Activated CD4-positive, alpha-beta T cell treated with anti-CD3 and anti-CD28 coated beads for 1 hour (primary cell): ENCODE measurements at regions not wholly inside any gene's neighbourhood (a gene's known extent, or its start where the extent isn't known, plus 50 kb on each side); places are given as distances from the start of the nearest gene placed in this dataset.
"Not testable (repeated sequence)": the region's sequence is repeated elsewhere in the genome, so short reads cannot be mapped to it uniquely, and the experiment has no call there.

Experiments
- DNase-seq: peaks from one replicate; pipeline ENCODE4 v3.0.0-alpha.2; 2020

DNA sequence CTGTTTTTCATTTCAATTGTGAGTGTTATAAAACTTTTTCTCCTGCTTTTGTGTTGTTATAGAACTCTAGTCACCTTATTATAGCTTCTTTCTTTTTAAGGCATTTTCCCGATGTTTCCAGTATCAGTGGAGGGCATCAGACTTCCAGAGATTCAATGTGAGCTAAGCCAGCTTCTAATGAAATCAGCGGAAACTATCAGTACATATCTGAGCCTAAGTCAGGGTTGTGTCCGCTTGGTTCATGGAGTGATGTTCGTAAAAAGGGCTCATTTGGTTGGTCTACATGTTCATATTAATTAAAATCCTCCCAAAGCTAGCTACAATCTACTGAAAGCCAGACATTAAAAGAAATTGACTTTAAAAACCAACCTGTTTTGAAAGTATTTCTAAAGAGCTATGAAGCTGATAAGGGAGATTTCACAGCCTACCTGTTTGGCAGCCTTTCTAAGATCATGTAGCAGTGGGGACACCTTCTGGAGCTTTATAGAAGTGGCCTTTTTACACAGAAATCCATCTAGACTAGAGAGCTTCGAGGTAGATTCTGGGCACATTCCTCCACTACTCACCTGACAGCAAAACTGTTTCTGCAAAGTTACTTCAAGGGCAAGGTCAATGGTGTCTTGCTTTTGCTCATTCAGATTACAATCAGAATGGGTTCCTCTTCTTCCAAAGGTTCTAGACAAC lies 227.1 kb upstream of the NBPF12 start:
- not testable (repeated sequence) for DNase-seq

DNA sequence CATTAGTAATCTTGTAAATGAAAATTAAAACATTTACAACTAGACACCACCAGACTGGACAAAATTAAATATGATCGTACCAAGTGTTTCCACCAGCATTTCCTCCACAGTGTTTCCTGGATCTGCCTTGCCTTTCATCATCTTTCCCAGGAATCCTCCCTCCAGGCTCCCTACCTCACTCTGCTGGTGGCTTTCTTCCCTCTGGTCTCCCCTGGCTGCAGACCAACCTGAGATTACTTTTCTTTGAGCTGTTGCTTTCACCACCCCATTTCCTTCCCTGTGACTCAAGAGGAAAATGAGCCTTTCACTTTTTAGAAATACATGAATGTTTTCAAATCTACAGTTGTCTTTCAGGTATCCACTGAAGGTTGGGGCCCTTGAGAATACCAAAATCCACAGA lies 228.8 kb upstream of the NBPF12 start:
- DNase-seq: not testable (repeated sequence)

DNA sequence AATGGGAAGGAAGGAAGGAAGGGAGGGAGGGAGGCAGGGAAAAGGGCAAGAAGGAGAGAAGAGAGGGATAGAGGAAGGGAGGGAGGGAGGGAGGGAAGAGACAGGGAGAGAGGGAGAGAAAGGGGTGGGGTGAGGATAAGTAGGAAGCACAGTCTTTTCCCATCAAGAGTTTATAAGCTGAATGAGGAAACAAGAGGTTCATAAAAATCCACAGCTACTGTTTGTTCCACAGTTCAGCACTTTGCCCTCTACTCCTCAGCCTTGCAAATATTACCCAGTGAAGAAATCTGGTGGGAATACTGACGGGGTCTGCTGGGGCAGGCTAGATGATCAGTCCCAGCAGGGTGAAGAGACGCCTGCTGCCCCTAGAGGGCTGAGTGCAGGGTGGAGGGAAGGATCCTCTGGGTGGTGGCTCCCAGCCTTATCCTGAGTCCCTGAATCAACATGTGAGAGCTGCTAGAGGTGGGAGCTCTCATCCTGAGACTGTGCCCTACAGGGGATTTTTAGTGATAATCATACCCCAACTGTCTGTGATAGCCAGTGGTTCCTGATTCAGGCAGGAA lies 233.9 kb upstream of the NBPF12 start:
- DNase-seq: not testable (repeated sequence)

DNA sequence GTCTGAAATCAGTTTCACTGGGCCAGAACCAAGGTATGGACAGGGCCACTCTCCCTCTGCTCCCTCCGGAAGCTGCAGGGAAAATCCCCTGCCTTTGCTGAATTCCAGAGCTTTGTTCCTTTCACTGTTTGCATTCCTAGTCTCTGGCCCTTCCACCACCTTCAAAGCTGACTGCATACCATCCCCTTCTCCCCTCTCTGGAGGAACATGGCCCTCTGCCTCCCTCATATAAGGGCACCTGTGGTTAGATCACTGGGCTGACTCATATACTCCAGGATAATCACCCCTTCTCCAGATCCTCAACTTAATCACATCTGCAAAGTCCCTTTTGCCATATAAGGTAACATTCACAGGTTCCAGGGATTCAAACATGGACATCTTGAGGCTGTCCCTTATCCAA lies 236.8 kb upstream of the NBPF12 start:
- DNase-seq: not testable (repeated sequence)

DNA sequence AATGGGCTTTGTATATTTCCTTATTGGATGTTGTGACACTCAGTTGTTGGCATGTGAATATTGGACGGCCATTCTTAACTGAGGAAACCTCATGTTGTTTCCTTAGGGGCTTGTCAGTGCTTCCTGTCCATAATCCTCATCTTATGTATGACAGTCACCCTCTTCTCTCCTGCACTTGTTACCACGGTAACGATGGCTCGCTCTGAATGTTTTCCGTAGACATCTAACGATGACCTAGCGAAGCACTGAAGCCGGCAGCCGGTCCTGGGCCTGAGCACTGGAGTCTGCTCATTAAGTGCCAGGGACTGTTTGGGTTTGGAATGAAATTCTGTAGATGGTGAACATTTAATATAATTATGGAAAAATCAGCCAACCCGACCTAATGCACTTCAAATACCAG lies 242.7 kb upstream of the NBPF12 start:
- DNase-seq: not testable (repeated sequence)

DNA sequence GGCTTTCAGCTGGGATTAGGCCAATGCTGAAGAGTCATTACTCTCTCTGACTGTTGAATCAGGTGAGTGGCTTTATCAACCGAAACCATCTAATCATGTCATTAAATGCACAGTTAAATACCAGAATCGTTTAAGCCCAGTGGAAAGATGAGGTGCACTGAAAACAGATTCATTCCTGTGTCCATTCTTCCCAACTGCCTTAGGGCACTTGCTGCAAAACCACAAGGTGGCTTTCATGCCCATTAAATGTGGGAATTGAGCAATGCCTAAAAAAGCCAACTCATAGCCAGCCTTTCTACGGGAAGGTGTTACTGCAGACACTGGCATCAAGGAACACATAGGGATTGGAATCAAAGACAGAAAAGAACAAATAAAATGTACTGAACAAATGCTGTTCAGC lies 246.3 kb upstream of the NBPF12 start:
- not testable (repeated sequence) for DNase-seq

DNA sequence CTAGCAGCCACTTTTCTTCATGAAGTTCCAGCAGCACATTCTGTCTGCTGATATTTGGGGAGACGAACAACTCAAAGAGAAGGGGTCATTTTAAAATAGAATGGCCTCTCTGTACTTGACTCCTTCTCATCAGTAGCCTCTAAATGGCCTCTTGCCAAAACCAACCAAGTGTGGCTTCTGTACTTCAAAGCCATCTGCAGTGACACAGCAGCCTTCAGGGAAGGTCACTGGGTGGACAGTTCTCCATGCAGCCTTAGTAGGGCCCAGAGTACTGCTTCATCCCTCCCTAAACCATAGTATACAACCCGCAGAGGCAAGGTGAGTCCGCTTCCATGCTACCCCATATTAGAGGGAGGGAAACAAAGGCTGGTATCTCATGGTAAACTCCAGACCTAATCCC lies 249.2 kb upstream of the NBPF12 start:
- not testable (repeated sequence) for DNase-seq

DNA sequence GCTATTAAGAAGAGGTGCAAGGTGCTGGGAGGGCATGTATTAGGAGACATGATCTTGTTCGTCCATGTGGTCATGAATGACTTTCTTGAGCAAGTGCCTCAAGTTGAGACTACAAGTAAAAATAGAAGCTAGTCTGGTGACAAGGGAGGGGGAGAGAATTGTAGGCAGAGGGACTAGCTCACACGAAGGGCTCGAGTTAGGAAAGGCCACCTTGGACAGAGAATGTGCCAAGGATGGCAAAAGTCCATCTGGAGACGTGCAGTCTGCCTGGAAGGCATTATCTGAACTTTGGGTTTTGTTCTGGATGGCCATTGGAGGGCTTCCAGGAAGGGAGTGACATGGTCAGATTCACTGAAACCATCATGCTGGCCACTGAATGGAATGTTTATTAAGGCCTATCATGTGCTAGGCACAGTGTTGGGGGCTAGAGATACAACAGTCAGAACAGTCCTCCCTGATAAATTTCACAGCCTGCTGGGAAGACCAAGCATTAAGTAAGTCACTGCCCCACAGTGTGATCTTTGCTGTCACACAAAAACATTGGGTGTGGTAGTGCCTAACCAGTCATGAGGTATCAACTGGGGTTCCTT lies 251.3 kb upstream of the NBPF12 start:
- DNase-seq: not testable (repeated sequence)

DNA sequence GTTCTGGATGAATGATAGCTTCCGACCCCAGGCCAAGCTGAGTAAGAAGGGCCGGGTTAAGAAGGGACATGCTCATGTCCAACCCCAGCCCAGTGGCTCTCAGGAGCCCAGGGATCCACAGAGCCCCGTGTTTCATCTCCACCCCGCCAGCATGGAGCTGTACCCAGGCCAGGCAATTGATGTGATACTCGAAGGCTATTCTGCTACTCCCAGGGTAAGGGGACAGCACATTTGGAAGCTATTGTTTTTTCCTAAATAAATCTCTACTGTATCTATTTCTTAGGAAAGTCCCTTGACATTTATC lies 255.0 kb upstream of the NBPF12 start:
- DNase-seq: not testable (repeated sequence)

DNA sequence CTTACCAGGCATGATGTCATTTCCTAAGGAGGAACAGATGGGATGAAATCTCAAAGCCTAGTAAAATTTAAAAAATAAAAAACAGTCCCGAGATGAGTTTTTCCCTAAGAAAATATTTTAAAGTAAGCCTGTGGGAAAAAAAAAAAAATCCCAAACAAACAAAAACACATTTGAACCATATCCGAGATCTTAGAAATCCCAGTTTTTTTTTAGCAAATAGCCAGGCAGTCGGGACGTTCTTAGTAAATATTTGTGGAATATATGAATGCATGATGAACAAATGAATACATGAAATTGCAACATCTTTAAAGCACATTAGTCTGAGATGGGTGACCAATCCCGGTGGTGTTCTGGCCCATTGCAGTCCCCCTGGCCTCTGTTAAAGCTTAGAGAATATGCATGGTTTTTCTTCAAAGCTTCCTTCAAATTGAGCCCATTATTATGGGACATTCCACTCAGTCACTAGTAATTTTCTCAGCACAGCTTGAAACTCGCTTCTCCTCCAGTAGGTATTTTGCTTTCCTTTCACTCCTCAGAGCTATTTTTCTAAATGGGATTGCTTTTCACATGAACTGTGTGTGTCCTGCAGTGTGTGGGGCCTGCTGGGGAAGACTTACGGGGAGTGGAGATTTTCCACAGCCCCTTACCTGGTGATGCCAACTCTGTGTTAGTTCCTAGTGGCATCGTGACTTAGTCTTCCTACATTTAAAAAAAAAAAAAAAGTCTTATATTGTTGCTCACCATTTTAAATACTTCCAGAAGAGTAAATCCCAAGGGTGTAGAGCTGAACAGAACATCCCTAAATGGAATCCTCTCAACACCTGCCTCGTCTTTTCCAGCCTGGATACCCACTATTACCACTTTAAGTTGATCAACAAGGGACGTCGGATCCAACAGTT lies 255.6 kb upstream of the NBPF12 start:
- DNase-seq: not testable (repeated sequence)

DNA sequence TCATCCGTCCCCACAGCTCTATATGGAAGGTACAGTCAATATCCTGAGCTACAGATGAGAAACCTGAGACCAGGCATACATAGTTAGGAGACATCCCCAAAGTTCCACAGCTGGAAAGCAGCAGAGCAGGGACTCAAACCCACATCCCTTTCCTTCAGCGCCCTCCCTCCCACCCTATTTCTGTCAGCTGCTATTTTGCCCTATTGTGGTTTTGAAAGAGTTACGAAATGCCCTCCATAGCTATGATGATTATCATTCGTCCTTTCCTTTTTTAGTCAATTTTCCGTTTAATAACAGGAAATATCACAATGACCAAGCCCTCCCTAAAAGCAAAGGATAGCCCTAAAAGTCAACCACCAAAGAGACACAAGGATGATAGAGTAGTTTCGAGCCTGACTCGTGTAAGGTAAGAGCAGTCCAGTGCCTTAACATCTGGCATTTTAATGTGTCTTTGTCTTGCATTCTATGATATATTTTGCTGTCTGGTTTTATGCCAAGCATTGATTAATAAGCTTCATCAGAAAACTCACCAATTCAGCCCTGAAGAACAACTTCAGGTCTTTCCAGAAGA lies 264.3 kb upstream of the NBPF12 start:
- DNase-seq: not testable (repeated sequence)

DNA sequence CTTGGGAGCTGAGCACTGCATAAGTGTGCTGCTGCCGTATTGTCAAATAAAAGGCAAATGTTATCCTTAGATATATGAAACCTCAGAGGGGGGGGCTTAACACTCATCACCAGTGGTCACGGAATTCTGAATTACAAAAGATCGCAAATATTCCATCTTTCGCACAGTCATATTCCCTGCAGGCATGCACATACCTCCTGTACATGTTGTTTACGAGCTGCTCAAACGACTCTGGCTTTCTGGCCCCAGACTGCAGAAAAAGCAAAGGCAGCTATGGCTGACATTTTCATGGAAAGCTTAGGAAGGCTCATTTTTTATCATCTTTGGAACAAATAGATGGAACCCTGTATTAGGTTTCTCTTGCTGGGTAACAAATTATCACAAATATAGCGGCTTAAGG lies 265.5 kb upstream of the NBPF12 start:
- DNase-seq: not testable (repeated sequence)

DNA sequence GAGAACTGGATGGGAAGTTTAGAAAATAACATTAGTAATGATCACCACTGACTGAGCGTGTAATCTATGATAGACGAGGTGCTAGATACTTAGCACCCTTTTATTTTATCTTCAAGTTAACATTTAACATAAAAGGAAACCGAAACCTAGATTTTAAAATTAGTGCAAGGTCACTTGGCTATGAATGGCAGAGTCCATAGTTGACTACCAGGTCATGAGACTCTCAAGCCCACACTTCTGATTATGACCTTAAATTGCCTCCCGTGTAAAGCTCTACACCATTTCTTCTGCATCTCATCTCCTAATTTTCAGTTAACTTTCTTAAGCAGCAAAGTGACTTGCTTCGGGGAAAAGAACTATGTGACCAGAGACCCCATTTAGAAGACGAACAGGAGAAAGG lies 266.5 kb upstream of the NBPF12 start:
- DNase-seq: not testable (repeated sequence)

DNA sequence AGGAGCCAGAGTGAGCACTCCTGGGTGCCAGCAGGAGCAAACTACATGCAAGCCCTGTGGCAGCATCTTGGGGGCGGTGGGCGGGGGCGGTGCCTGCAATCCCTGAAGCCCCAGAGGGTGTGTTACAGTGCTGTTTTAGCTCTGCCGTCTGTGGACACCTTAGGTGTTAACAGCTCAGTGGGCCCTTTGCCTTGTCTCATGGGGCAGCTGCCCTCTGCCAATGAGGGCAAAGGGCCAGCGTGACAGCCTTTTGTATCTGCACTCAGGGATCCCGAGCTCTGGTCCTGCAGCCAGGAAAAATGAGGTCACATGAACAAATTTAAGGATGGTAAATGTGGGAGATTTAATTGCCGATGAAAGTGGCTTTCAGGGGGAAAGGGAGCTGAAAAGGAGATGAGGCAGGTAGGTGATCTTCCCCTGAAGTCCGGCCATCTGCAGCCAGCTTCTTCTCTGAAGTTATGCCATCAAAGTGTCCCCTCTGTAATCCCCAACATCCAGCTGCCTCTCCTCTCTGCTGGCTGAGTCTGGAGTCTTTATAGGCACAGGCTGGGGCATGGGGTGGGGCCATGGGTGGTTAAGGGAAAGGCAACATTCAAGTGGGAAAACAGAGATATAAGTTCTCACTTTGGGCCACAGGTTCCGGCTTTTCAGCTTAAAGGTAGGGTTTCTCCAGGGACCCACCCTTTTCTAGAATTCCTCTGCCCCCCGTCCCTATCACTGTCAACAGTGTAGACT lies 267.1 kb upstream of the NBPF12 start:
- DNase-seq: not testable (repeated sequence)

DNA sequence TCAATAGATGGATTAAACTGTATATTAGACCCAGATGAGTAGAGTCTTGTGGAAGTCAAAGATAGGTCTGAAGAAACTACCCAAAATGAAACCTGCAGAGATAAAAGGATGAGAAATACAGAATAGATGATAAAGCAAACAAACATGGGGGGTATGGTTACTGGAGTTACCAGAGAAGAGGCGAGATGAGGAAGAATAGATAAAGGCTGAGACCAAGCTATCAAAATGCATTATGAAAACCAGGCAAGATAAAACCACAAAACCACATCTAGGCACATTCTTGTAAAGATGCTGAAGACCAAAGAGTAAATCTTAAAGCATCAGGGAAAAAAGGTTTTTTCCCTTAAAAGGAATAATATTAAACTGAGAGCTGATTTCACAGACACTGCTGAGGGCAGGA lies 271.8 kb upstream of the NBPF12 start:
- DNase-seq: not testable (repeated sequence)

DNA sequence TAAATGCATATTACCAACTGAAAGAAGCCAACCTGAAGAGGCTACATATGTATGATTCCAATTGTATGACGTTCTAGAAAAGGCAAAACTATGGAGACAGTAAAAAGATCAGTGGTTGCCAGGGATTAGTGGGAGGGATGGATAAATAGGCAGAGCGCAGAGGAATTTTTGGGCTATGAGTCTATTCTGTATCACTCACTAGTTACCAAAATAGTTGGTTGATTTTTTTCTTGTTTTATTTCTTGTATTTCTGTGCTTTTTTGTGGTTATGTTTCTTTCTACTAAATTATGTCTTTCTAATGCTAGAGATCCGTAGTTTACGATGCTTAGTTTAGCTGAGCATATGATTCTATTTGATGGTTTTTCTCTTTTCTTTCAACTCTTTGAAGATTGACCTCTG lies 277.9 kb upstream of the NBPF12 start:
- not testable (repeated sequence) for DNase-seq

DNA sequence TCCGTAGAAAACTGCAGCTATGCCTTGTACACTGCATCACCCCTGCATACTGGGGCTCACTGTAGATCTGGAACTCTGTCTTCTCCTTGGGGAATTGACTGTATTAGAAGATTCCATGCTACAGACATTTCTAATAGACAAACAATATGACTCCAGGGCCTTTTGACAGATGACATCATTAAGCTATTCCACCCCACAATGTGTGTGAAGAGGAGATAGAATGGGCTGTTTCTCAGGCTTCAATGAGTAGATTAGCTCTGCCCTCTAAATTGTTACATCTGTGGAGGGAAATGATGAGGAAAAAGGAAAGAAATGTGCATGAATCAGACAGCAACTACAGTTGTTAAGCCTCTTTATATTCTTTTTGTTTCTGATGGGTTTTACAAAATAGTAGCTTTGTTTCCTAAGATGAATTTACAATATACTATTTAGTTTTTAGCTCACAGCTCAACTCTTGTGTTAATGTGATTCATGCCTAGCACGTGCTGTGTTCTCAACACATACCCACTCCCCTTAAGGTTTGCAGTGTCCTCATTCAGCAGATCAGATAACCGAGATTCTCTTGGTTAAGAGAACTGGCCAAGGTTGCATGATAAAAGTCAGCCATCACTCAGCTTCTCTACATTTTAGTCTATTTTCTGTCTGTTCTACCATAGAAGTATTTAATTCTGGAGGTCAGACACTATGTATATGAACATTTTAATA lies 281.6 kb upstream of the NBPF12 start:
- not testable (repeated sequence) for DNase-seq

DNA sequence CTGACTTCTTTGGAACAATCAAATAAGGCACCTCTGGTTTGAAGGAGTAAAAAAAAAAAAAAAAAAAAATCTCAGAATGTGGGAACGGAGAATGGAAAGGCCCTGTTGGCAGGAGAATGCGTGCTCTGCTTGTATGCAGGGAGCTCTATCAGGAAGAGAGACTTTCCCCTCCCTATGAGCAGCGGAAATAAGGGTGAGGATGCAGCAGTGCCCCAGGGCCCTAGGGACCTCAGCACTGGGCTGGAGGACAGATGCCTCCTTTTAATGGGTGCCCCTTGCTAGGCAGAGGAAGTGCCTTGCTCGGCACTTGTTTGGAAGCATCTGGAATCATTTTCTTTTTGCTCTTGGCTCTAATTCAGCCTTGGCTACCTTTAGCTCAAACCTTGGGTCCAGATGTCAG lies 283.4 kb upstream of the NBPF12 start:
- not testable (repeated sequence) for DNase-seq

DNA sequence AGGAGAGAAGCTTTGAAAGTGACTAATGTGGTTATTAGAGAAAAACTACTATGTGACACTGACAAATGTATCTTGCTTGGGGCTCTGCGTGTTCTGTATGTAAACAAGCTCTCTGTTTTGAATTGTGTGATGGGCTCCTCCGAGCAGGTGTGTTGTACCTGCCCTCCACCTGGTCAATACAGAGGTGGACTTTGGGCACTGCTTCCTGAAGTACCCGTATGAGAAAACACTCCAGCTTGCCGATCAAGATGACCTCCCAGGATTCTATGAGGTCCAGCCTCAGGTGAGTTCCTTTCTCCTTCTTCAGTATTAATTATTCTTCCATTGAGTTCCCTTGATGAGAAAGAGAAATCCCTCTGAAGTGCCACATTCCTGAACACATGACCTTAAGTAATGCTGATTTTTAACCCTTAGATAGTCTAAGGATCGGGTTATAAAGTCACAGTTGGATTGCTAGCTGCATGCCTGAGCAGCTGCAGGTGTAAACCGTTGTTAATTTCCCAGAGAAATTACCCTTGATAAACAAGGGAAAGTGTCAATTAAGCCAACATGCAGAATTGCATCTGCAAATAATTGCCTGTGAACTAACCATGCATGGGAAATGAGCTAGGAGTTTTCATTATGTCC lies 292.0 kb upstream of the NBPF12 start:
- DNase-seq: not testable (repeated sequence)

DNA sequence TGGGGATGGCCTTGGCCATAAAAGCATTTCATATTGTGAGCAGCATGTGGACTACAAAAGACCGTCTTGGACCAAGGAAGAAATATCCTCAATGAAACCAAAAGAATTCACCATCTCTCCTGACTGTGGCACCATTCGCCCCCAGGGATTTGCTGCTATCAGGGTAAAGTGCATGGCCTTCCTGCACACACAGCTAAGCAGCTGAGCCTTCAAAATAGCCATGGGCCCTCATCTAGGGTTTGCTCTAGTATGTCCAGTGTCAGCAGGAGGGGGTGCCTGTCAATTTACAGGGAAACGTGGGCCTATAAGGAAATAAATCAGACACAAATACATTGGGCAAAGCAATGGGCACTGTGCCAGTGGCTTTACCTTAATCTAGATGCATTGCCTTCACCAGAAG lies 296.6 kb upstream of the NBPF12 start:
- not testable (repeated sequence) for DNase-seq

DNA sequence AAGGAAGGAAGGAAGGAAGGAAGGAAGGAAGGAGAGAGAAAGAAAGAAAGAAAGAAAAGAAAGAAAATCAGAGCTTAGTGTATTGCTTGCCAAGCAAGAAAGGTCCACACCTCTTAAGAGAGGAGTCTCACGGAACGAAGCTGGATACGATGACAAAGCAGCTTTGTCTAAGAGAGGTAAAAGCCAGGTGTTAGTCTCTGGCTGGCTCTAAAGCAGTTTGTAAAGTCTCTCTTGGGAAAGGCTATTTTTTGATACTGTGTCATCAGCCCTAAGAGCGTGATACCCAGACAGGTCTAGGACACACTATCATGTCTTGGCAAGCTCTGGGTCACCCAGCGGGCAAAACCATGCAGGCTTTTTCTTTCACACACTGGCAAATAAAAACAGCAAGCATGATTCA lies 297.5 kb upstream of the NBPF12 start:
- DNase-seq: not testable (repeated sequence)
